PFSK-1 (cell line): ENCODE measurements at regions not wholly inside any gene's neighbourhood (a gene's known extent, or its start where the extent isn't known, plus 50 kb on each side); places are given as distances from the start of the nearest gene placed in this dataset.

Source experiments
- FOXP2 ChIP-seq: optimal IDR thresholded peaks from 2 replicates; pipeline ENCODE3; 2011; ENCODE audit warnings: borderline replicate concordance, control low read depth, inconsistent platforms; ENCODE audit not compliant: insufficient read depth; ENCODE audit errors: extremely low read length, extremely low read depth
- POLR2AphosphoS5 ChIP-seq: IDR thresholded peaks from 2 replicates; pipeline ENCODE4 v1.6.1; 2012; ENCODE audit warnings: low read depth, mild to moderate bottlenecking, control low read depth, low read length, moderate library complexity
- REST ChIP-seq, 2 experiments: IDR thresholded peaks; 2 replicates each; pipeline versions ENCODE4 v1.6.1 to v1.8.0; 2011 to 2012; ENCODE audit warnings: low read depth in 2 of 2, low read length in 2 of 2, control low read depth in 1 of 2, inconsistent platforms in 1 of 2, mild to moderate bottlenecking in 1 of 2, moderate library complexity in 1 of 2; ENCODE audit not compliant: insufficient read depth in 1 of 2
- SIN3A ChIP-seq: IDR thresholded peaks from 2 replicates; pipeline ENCODE4 v1.6.1; 2012; ENCODE audit warnings: mild to moderate bottlenecking, low read length, moderate library complexity, borderline replicate concordance; ENCODE audit not compliant: insufficient read depth
- TAF1 ChIP-seq: IDR thresholded peaks from 2 replicates; pipeline ENCODE4 v1.6.1; 2012; ENCODE audit warnings: low read length, control low read depth, borderline replicate concordance; ENCODE audit not compliant: insufficient read depth

GRCh38 chr7:41010418-41010817 is 692.5 kb downstream of the INHBA start:
- no peak for TF ChIP-seq SIN3A
- no peak for TF ChIP-seq REST (IDR thresholded peaks at IDR 0.05; ENCODE audit: insufficient read depth in 1 of 2, low read depth in 2 of 2, low read length in 2 of 2)
- TF ChIP-seq FOXP2, result no peak
- no peak for TF ChIP-seq TAF1
- no peak for TF ChIP-seq POLR2AphosphoS5

GRCh38 chr7:41007811-41008210 is 695.1 kb downstream of the INHBA start:
- TF ChIP-seq FOXP2 (no peak), POLR2AphosphoS5 (no peak), REST (IDR thresholded peaks at IDR 0.05; ENCODE audit: insufficient read depth in 1 of 2, low read depth in 2 of 2, low read length in 2 of 2) (no peak), SIN3A (no peak), TAF1 (no peak)

GRCh38 chr7:41007351-41007751 is 695.5 kb downstream of the INHBA start:
- no peak for TF ChIP-seq SIN3A
- no peak for TF ChIP-seq POLR2AphosphoS5
- TF ChIP-seq FOXP2, result no peak
- TF ChIP-seq REST (IDR thresholded peaks at IDR 0.05; ENCODE audit: insufficient read depth in 1 of 2, low read depth in 2 of 2, low read length in 2 of 2), result no peak
- TF ChIP-seq TAF1, result no peak

GRCh38 chr7:41006306-41006995 is 696.4 kb downstream of the INHBA start:
- no peak for TF ChIP-seq SIN3A
- TF ChIP-seq FOXP2, result no peak
- TF ChIP-seq REST (IDR thresholded peaks at IDR 0.05; ENCODE audit: insufficient read depth in 1 of 2, low read depth in 2 of 2, low read length in 2 of 2), result no peak
- TF ChIP-seq POLR2AphosphoS5, result no peak
- TF ChIP-seq TAF1, result no peak

GRCh38 chr7:41005374-41005901 is 697.5 kb downstream of the INHBA start:
- TF ChIP-seq FOXP2 (no peak), REST (IDR thresholded peaks at IDR 0.05; ENCODE audit: insufficient read depth in 1 of 2, low read depth in 2 of 2, low read length in 2 of 2) (no peak), TAF1 (no peak), POLR2AphosphoS5 (no peak), SIN3A (no peak)
